AML-193 (cell line): ENCODE measurements at regions not wholly inside any gene's neighbourhood (a gene's known extent, or its start where the extent isn't known, plus 50 kb on each side); places are given as distances from the start of the nearest gene placed in this dataset.

Experiments
- DNase-seq, 2 experiments: peaks; one replicate each; lab custom pipeline; 2025; lab: John Stamatoyannopoulos, UW

DNA sequence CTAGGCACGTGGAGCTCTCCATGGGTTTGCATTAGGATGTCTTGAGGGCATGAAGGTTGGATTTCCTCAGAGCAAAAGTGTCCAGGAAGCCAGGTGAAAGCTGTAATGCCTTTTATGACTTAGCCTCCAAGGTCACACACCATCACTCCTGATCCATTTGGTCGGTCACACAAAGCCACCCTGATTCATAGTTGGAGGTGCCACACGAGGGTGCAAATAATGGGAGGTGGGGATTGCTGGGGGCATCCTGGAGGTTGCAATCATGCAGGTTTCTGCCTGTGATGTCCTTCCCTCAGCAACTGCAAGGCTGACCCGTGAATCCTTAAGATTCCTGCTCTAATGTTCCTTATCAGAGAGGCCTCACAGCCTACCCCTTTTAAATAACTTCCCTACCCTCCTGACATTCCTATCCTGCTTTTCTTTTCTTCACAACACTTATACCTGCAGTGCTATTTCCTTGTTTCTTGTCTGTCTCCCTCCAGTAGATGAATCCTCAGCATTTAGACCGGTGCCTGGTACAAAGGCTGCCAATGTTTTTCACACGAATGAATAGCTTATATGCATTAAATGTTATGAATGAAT lies 97.1 kb downstream of the LIPG start:
- DNase-seq, result no peak

DNA sequence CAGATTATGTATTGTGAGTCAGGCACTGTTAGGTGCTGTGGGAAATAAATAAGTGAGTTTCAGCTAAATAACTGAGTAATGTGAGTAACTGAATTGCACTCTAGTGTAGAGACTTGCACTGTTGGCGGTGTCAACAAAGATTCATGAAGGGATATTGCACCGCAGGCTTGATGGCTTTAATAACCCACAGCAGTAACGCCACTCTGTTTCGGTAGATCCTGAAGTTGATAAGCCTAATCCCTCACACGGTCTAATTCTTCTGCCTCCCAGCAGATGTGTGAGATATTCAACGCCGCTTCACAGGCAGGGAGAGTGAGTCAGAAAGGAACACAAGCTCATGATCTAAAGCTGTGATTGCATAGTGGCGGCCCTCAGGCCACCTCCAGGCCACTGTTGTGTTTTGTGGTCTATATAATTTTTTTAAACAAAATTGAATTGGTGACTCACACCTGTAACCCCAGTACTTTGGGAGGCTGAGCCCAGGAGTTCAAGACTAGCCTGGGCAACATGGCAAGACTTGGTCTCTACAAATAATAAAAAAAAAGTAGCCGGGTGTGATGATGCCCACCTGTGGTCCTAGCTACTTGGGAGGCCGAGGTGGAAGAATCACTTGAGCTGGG lies 94.3 kb downstream of the LIPG start:
- no peak for DNase-seq

- DNase-seq, result no peak
Measured at GRCh38 chr18:49655266-49656072, 93.6 kb downstream of the LIPG start.

- no peak for DNase-seq
Measured at GRCh38 chr18:49654347-49654746, 92.5 kb downstream of the LIPG start.

DNA sequence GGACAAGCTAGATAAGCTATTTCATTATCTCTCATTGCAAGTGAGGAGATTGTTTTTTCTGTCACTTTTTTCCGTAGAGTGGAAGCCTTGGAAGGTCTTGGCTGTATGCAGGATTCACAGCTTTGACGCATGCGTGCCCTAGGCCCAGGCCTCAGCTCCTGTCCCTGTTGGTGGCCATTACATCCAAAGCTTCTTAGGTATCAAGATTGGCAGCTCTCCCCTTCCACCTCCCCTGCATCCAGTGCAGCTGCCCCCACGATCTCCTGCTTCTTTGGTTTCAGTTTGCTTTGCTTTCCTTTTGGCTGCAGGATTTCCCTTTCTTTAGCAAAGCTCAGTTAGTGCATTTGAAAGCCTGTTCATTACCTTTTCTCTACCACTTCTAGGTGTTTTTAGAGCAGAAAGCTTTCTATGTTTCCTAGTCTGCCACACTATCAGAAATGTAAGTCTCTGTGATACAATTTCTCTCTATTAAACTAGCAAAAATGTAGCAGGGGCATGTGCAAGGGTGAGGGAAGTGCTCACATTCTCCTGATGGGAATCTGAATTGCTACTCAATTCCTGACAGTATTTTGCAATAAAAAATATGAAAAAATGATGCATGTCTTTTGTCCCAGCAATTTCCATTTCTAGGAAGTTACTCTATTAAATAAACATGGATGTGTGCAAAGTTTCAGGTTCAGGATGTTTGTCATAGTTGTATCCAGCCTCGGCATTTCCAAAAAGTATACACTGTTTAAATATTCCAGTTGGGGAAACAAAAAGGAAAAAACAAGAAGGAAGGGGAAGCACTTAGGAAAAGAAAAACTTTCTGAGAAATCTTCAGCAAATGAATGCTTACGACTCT lies 91.2 kb downstream of the LIPG start:
- no peak for DNase-seq

- no peak for DNase-seq
Measured at GRCh38 chr18:49651033-49651432, 89.2 kb downstream of the LIPG start.

- no peak for DNase-seq
Measured at GRCh38 chr18:49650426-49650891, 88.6 kb downstream of the LIPG start.

DNA sequence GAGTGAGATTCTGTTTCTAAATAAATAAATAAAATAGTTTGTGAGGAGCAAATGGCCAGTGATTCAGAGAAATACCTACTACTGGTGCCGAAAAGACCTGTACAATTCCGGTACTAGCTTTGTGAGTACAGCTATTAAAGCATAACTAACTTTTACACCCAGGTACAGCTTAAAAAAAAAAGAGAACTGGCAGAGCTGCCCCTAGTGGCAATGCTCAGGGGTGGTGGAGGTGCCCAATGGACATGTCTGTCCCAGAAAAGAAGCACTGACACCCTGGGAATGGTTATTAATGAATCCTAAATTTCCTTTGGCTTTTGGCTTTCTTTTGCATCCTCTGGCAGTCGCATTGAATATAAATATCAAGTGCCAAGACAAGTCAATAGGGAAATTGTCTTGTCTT lies 87.0 kb downstream of the LIPG start:
- no peak for DNase-seq
